Glutamatergic neuron (in vitro differentiated cells): ENCODE measurements at regions not wholly inside any gene's neighbourhood (a gene's known extent, or its start where the extent isn't known, plus 50 kb on each side); places are given as distances from the start of the nearest gene placed in this dataset.

ENCODE experiments used
- DNase-seq: peaks from one replicate; pipeline ENCODE4 v3.0.0; 2022
- H3K27ac Mint-ChIP-seq: one replicate; pipeline ENCODE4 v1.8.0; 2020; ENCODE audit warnings: mild to moderate bottlenecking, mixed read lengths, inconsistent platforms; ENCODE audit not compliant: unreplicated experiment
- H3K27me3 Mint-ChIP-seq: one replicate; pipeline ENCODE4 v1.8.0; 2020; ENCODE audit warnings: mild to moderate bottlenecking, moderate library complexity, mixed read lengths, inconsistent platforms; ENCODE audit not compliant: unreplicated experiment
- H3K36me3 Mint-ChIP-seq: one replicate; pipeline ENCODE4 v1.8.0; 2020; ENCODE audit warnings: mild to moderate bottlenecking, mixed read lengths, inconsistent platforms; ENCODE audit not compliant: unreplicated experiment
- H3K4me1 Mint-ChIP-seq: one replicate; pipeline ENCODE4 v1.8.0; 2020; ENCODE audit warnings: mild to moderate bottlenecking, low read depth, mixed read lengths, inconsistent platforms; ENCODE audit not compliant: unreplicated experiment
- H3K4me3 Mint-ChIP-seq: one replicate; pipeline ENCODE4 v1.8.0; 2020; ENCODE audit warnings: mild to moderate bottlenecking, mixed read lengths, inconsistent platforms; ENCODE audit not compliant: unreplicated experiment
- H3K9me3 Mint-ChIP-seq: one replicate; pipeline ENCODE4 v1.8.0; 2020; ENCODE audit warnings: mild to moderate bottlenecking, moderate library complexity, mixed read lengths, inconsistent platforms; ENCODE audit not compliant: unreplicated experiment
- TF ChIP-seq, protein P1 (sequence below): fragments of 200-600 bp; sonication (generic); IDR thresholded peaks from one replicate; pipeline ENCODE4 v1.5.0; 2021; ENCODE audit not compliant: partially characterized antibody, unreplicated experiment

DNA sequence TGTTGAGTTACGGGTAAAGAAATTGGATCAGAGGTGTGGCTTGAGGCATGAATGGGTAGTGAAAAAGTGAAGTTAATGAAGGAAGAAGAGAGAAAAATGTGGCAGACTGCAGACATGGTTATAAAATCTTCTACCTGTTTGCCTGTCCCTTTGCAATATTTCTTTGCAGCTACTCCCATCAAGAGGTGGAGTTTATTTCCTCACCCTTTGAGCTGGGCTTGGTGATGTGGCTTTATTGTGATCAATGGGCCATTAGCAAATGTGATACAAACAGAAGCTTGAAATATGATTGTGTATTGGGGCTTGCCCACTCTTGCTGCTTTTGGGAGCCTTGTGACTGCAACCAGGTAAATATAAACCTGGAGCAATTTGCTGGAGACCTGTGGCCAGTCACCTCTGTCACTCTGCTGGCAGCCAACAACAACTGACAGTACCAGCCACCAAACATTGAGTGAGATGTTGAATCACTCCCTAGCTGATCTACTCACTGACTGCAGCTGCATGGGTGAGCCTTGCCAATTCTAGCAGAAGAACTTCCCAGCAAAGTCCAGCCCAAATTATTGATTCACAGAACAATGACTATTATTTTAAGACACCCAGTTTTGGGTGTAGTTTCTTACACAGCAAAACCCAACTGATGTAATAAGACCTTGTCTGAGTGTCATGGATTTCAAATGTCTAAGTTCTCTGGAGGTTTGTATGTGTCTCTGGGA, 151.0 kb upstream of the ATP2B1 start:
- Mint-ChIP-seq H3K4me1 (peaks cover 10% of the 10 kb centered on the region), H3K27ac (no peak overlapping the region), H3K4me3 (no peak overlapping the region), H3K9me3 (peaks cover 2% of the 10 kb centered on the region), H3K27me3 (no peaks in the 10 kb centered on the region), H3K36me3 (no peaks in the 10 kb centered on the region)
- DNase-seq = no peak
- TF ChIP-seq, protein P1, sequence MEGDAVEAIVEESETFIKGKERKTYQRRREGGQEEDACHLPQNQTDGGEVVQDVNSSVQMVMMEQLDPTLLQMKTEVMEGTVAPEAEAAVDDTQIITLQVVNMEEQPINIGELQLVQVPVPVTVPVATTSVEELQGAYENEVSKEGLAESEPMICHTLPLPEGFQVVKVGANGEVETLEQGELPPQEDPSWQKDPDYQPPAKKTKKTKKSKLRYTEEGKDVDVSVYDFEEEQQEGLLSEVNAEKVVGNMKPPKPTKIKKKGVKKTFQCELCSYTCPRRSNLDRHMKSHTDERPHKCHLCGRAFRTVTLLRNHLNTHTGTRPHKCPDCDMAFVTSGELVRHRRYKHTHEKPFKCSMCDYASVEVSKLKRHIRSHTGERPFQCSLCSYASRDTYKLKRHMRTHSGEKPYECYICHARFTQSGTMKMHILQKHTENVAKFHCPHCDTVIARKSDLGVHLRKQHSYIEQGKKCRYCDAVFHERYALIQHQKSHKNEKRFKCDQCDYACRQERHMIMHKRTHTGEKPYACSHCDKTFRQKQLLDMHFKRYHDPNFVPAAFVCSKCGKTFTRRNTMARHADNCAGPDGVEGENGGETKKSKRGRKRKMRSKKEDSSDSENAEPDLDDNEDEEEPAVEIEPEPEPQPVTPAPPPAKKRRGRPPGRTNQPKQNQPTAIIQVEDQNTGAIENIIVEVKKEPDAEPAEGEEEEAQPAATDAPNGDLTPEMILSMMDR = no peak

GRCh38 chr12:89858718-89859117, 150.1 kb upstream of the ATP2B1 start:
- no peak for DNase-seq
- Mint-ChIP-seq H3K4me1 (peaks cover 6% of the 10 kb centered on the region), H3K27me3 (no peaks in the 10 kb centered on the region), H3K9me3 (peaks cover 2% of the 10 kb centered on the region), H3K4me3 (no peak overlapping the region), H3K36me3 (no peaks in the 10 kb centered on the region), H3K27ac (no peak overlapping the region)
- TF ChIP-seq, protein P1 = no peak

GRCh38 chr12:89857652-89858274, 149.1 kb upstream of the ATP2B1 start:
- TF ChIP-seq, protein P1 = no peak
- Mint-ChIP-seq H3K27ac (no peak overlapping the region), H3K9me3 (peaks cover 2% of the 10 kb centered on the region), H3K4me3 (no peak overlapping the region), H3K27me3 (no peaks in the 10 kb centered on the region), H3K4me1 (no peaks in the 10 kb centered on the region), H3K36me3 (no peaks in the 10 kb centered on the region)
- DNase-seq = no peak

DNA sequence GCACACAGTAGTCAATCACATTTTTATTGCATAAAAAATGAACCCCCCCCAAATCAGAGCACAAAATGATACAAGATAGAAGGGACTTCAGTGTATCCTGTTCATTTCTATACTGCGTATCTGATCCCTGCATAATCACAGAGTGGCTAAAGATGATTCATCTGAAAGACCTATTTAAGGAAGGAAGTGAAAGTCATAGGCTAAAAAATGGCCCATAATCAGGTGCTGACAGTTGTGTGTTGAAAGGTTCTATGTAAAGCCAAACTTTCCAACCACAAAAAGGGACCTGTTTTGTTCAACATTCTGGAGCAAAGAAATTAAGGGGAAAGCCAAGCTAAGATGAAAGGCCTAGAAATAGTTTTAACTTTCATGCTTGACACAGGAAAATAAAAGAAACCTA, 147.8 kb upstream of the ATP2B1 start:
- TF ChIP-seq, protein P1 = no peak
- Mint-ChIP-seq H3K4me1 (no peaks in the 10 kb centered on the region), H3K27me3 (no peaks in the 10 kb centered on the region), H3K4me3 (no peak overlapping the region), H3K36me3 (no peaks in the 10 kb centered on the region), H3K27ac (no peak overlapping the region), H3K9me3 (peaks cover 2% of the 10 kb centered on the region)
- DNase-seq = no peak

GRCh38 chr12:89848732-89849131, 140.1 kb upstream of the ATP2B1 start:
- TF ChIP-seq, protein P1 = no peak
- H3K4me3 Mint-ChIP-seq = no peak overlapping the region
- H3K27me3 Mint-ChIP-seq = no peaks in the 10 kb centered on the region
- no peak overlapping the region for H3K27ac Mint-ChIP-seq
- no peaks in the 10 kb centered on the region for H3K9me3 Mint-ChIP-seq
- H3K36me3 Mint-ChIP-seq = no peaks in the 10 kb centered on the region
- H3K4me1 Mint-ChIP-seq = no peaks in the 10 kb centered on the region
- DNase-seq = no peak
